A549 (cell line): ENCODE measurements at regions not wholly inside any gene's neighbourhood (a gene's known extent, or its start where the extent isn't known, plus 50 kb on each side); places are given as distances from the start of the nearest gene placed in this dataset.
A peak's percentile ranks its signal among the peaks of the same experiment; 100 is the strongest.

Experiments
- ATAC-seq, 2 experiments: fragments of 200-7000 bp in 1 of 2; fragments of >200 bp in 1 of 2; cut with Nextera tagmentation in 1 of 2; cut with Tn5 transposase in 1 of 2; 3 replicates each; pipeline versions ENCODE4 v1.8.0 to v1.9.1; 2018 to 2020; ENCODE audit warnings: mild to moderate bottlenecking in 1 of 2, moderate library complexity in 1 of 2
- CTCF ChIA-PET: fragments of 300-600 bp; sonication (Branson Sonifier 250); formaldehyde crosslinking; extraction: SDS; loops from one replicate; lab custom pipeline; 2021; ENCODE audit warnings: antibody characterized with exemption, inconsistent platforms; lab: Yijun Ruan, JAX
- POLR2A ChIA-PET: fragments of 350-600 bp; formaldehyde crosslinking; extraction: SDS; loops from one replicate; lab custom pipeline; 2021; ENCODE audit warnings: antibody characterized with exemption, inconsistent platforms; lab: Yijun Ruan, JAX
- DNase-seq, 2 experiments: peaks; one replicate each; pipeline versions ENCODE4 v3.0.0 to v3.0.0-alpha.2; 2011 to 2016; ENCODE audit warnings: low read depth in 1 of 2, low spot score in 1 of 2
- FAIRE-seq: peaks from 2 replicates; lab custom pipeline; 2011; peaks lifted over from hg19 to GRCh38; lab: Jason Lieb, UNC
- H3K27ac ChIP-seq, 2 experiments: fragments of >200 bp; sonication (Bioruptor Twin); formaldehyde crosslinking; 3 replicates each; pipeline ENCODE4 v1.5.1; 2016 to 2017
- H3K4me1 ChIP-seq: fragments of >200 bp; sonication (Bioruptor Twin); formaldehyde crosslinking; 3 replicates; pipeline ENCODE4 v1.6.1; 2016
- H3K4me2 ChIP-seq: fragments of >200 bp; sonication (Bioruptor Twin); formaldehyde crosslinking; 3 replicates; pipeline ENCODE4 v1.6.1; 2016
- H3K4me3 ChIP-seq: fragments of >200 bp; sonication (Bioruptor Twin); formaldehyde crosslinking; 3 replicates; pipeline ENCODE4 v1.5.1; 2016
- H3K9me3 ChIP-seq: fragments of >200 bp; sonication (Bioruptor Twin); formaldehyde crosslinking; 3 replicates; pipeline ENCODE4 v1.6.1; 2016
- BHLHE40 ChIP-seq: IDR thresholded peaks from 2 replicates; pipeline ENCODE4 v1.6.1; 2012; ENCODE audit warnings: low read depth, low read length, inconsistent platforms
- CBX8 ChIP-seq: fragments of 200-600 bp; sonication (generic); IDR thresholded peaks from 2 replicates; pipeline ENCODE4 v1.6.1; 2016
- CEBPB ChIP-seq, 2 experiments: fragments of >200 bp in 1 of 2; sonication (Bioruptor Twin) in 1 of 2; formaldehyde crosslinking in 1 of 2; IDR thresholded peaks; 2 replicates each; pipeline ENCODE4 v1.6.1; 2012 to 2016
- CHD2 ChIP-seq: fragments of 150-350 bp; IDR thresholded peaks from 2 replicates; pipeline ENCODE4 v1.6.1; 2014; ENCODE audit warnings: low read length; ENCODE audit not compliant: partially characterized antibody
- CHD4 ChIP-seq: fragments of 200-600 bp; sonication (generic); IDR thresholded peaks from 2 replicates; pipeline ENCODE4 v1.6.1; 2016; ENCODE audit warnings: antibody characterized with exemption, mild to moderate bottlenecking, borderline replicate concordance
- HDAC2 ChIP-seq: fragments of 200-600 bp; sonication (generic); IDR thresholded peaks from 2 replicates; pipeline ENCODE4 v1.6.1; 2016
- HOXA7 ChIP-seq: fragments of 250-450 bp; sonication (Bioruptor Pico); IDR thresholded peaks from 2 replicates; pipeline ENCODE4 v1.5.0; 2020; ENCODE audit warnings: mild to moderate bottlenecking, moderate library complexity
- JUNB ChIP-seq: fragments of >200 bp; sonication (Bioruptor Twin); formaldehyde crosslinking; IDR thresholded peaks from 2 replicates; pipeline ENCODE4 v1.6.1; 2016
- KDM1A ChIP-seq: fragments of 200-600 bp; sonication (generic); IDR thresholded peaks from 2 replicates; pipeline ENCODE4 v1.6.1; 2016; ENCODE audit warnings: low read depth, mild to moderate bottlenecking
- MYC ChIP-seq: IDR thresholded peaks from 2 replicates; pipeline ENCODE4 v1.6.1; 2012; ENCODE audit warnings: mild to moderate bottlenecking, inconsistent platforms, low read length, improper control_type of control experiment, borderline replicate concordance
- PHF8 ChIP-seq: fragments of 200-600 bp; sonication (generic); IDR thresholded peaks from 2 replicates; pipeline ENCODE4 v1.6.1; 2016; ENCODE audit warnings: low read depth, mild to moderate bottlenecking, antibody characterized with exemption, moderate library complexity, borderline replicate concordance
- POLR2A ChIP-seq: IDR thresholded peaks from 2 replicates; pipeline ENCODE4 v1.6.1; 2012; ENCODE audit warnings: mild to moderate bottlenecking, low read length
- POLR2AphosphoS2 ChIP-seq: conservative IDR thresholded peaks from 2 replicates; pipeline ENCODE4 v1.6.1; 2012; ENCODE audit warnings: low read length, improper control_type of control experiment, inconsistent platforms
- RAD21 ChIP-seq, 2 experiments: fragments of >200 bp in 1 of 2; sonication (Bioruptor Twin) in 1 of 2; formaldehyde crosslinking in 1 of 2; IDR thresholded peaks in 1 of 2; conservative IDR thresholded peaks in 1 of 2; 2 replicates in 1 of 2; 3 replicates in 1 of 2; pipeline ENCODE4 v1.6.1; 2012 to 2018; ENCODE audit warnings: inconsistent platforms in 1 of 2
- RARB ChIP-seq: fragments of 250-450 bp; sonication (Bioruptor Pico); IDR thresholded peaks from 2 replicates; pipeline ENCODE4 v1.8.0; 2021; ENCODE audit warnings: mild to moderate bottlenecking, moderate library complexity
- RFX5 ChIP-seq: fragments of 450-650 bp; IDR thresholded peaks from 2 replicates; pipeline ENCODE4 v1.7.1; 2014; ENCODE audit warnings: antibody characterized with exemption, mild to moderate bottlenecking, moderate library complexity
- SMC3 ChIP-seq: fragments of >200 bp; sonication (Bioruptor Twin); formaldehyde crosslinking; IDR thresholded peaks from 3 replicates; pipeline ENCODE4 v1.6.1; 2018; ENCODE audit warnings: inconsistent platforms
- TP53 ChIP-seq: fragments of 250-450 bp; sonication (Bioruptor Pico); IDR thresholded peaks from 2 replicates; pipeline ENCODE4 v1.5.0; 2021; ENCODE audit warnings: mild to moderate bottlenecking, moderate library complexity
- ZC3H11A ChIP-seq: fragments of 450-650 bp; IDR thresholded peaks from 2 replicates; pipeline ENCODE4 v1.6.1; 2014; ENCODE audit warnings: antibody characterized with exemption, mild to moderate bottlenecking
- ZFP36 ChIP-seq: fragments of 450-650 bp; IDR thresholded peaks from 2 replicates; pipeline ENCODE4 v1.6.1; 2014; ENCODE audit warnings: borderline replicate concordance; ENCODE audit not compliant: partially characterized antibody
- ZNF302 ChIP-seq: fragments of 250-450 bp; sonication (Bioruptor Pico); IDR thresholded peaks from 2 replicates; pipeline ENCODE4 v1.9.0; 2021; ENCODE audit warnings: inconsistent platforms, mild to moderate bottlenecking, moderate library complexity
- WGBS: methylation state at CpG from one replicate; pipeline ENCODE4 v1.1.6; 2017; ENCODE audit errors: missing lambda C conversion rate; 5-methylcytosine and 5-hydroxymethylcytosine counted together
- TF ChIP-seq, protein P1 (sequence below): IDR thresholded peaks from 2 replicates; pipeline ENCODE4 v1.6.1; 2012
- TF ChIP-seq, protein P2 (sequence below): fragments of >200 bp; sonication (Bioruptor Twin); formaldehyde crosslinking; IDR thresholded peaks from 2 replicates; pipeline ENCODE4 v1.6.1; 2016
- TF ChIP-seq, protein P3 (sequence below): fragments of 250-450 bp; sonication (Bioruptor Pico); IDR thresholded peaks from 2 replicates; pipeline ENCODE4 v1.5.0; 2021; ENCODE audit warnings: mild to moderate bottlenecking, moderate library complexity, borderline replicate concordance
- TF ChIP-seq, protein P4 (sequence below): fragments of >200 bp; sonication (Bioruptor Twin); formaldehyde crosslinking; IDR thresholded peaks from 3 replicates; pipeline ENCODE4 v1.6.1; 2016

DNA sequence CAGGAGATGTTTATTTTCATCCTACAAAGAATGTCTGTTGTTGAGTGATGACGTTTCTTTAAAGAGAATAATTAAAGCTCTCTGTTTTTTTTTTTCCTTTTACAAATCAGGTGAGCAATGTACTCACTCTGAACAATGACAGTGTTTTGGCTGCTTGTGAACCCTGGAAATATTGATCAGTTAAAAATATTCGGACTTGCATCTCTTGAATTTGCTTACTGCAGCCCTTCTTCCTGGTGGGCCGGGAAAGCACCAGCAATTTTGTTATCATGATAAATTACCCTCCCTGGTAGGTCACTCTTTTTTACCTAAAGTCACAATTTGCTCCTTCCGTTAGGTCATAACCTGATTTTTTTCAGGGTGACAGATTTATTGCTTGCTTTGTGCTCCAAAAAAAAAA lies 72.3 kb upstream of the NR5A2 start:
- H3K4me2 ChIP-seq = no peak overlapping the region
- no peak for TF ChIP-seq SMC3
- TF ChIP-seq, protein P1, sequence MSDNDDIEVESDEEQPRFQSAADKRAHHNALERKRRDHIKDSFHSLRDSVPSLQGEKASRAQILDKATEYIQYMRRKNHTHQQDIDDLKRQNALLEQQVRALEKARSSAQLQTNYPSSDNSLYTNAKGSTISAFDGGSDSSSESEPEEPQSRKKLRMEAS = no peak
- TF ChIP-seq ZNF302 (CRISPR knock-in tag) = no peak
- no peak for TF ChIP-seq ZC3H11A
- no peak for TF ChIP-seq KDM1A
- no peak for TF ChIP-seq JUNB
- no peak for TF ChIP-seq ZFP36
- TF ChIP-seq HOXA7 (CRISPR knock-in tag) = no peak
- no peak for TF ChIP-seq POLR2AphosphoS2
- TF ChIP-seq RARB (CRISPR knock-in tag) = no peak
- no peak overlapping the region for H3K27ac ChIP-seq
- no peak overlapping the region for H3K4me3 ChIP-seq
- WGBS = 88% methylated on average over 4 of the region's 4 CpGs
- FAIRE-seq (no peak), DNase-seq (no peak), ATAC-seq (no peak)
- H3K4me1 ChIP-seq = no peaks in the 10 kb centered on the region
- H3K9me3 ChIP-seq = 0 out of 3 replicates have a peak, but pooled peaks cover 3% of the 10 kb centered on the region
- ChIA-PET POLR2A (no interaction called here), CTCF (interaction anchor here (0.6 to 1.1 kb wide), 5 partner anchors 26 to 594 kb away, joined by 3 to 5 read pairs (median 3); no protein-coding TSS in a partner anchor)

DNA sequence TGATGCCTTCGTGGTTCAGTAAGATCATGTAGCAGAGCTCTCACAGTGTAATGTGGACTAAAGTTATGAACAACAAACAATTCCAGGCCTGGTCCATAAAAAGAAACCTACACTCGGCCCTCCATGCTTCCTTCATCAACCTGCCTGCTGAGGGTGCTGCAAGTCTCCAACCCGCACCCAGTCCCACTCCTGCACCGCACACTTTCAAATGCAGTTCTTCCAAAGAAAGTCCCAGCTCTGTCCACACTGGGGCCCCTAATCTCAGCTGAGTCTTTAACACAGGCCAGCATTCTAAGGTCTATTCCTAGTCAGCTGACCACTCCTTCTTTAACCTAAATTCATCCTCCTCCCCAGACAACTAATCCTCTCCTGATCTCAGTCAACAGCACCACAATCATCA lies 71.5 kb upstream of the NR5A2 start:
- no peak overlapping the region for H3K27ac ChIP-seq
- no peak overlapping the region for H3K4me2 ChIP-seq
- 0 out of 3 replicates have a peak, but pooled peaks cover 3% of the 10 kb centered on the region for H3K9me3 ChIP-seq
- POLR2A ChIA-PET = no interaction called here
- WGBS = 67% methylated on average over 4 of the region's 4 CpGs
- no peaks in the 10 kb centered on the region for H3K4me1 ChIP-seq
- DNase-seq = peak in 1 of 2 experiments; percentile 43
- H3K4me3 ChIP-seq = no peak overlapping the region
- ATAC-seq = peak in 1 of 2 experiments; percentile 71; a peak in 4 of 6 replicates
- TF ChIP-seq CHD2 (no peak), BHLHE40 (no peak), HDAC2 (no peak), ZFP36 (no peak), ZC3H11A (no peak), TP53 (no peak), CBX8 (no peak), RFX5 (no peak), POLR2A (no peak), RAD21 (conservative IDR thresholded peaks at IDR 0.05 in 1 of 2, IDR thresholded peaks at IDR 0.05 in 1 of 2) (no peak), RARB (CRISPR knock-in tag) (no peak), CEBPB (IDR thresholded peaks at IDR 0.05) (no peak), CHD4 (no peak), SMC3 (no peak), PHF8 (no peak), KDM1A (no peak), MYC (no peak)
- TF ChIP-seq, protein P2, sequence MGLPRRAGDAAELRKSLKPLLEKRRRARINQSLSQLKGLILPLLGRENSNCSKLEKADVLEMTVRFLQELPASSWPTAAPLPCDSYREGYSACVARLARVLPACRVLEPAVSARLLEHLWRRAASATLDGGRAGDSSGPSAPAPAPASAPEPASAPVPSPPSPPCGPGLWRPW = no peak
- TF ChIP-seq, protein P3, sequence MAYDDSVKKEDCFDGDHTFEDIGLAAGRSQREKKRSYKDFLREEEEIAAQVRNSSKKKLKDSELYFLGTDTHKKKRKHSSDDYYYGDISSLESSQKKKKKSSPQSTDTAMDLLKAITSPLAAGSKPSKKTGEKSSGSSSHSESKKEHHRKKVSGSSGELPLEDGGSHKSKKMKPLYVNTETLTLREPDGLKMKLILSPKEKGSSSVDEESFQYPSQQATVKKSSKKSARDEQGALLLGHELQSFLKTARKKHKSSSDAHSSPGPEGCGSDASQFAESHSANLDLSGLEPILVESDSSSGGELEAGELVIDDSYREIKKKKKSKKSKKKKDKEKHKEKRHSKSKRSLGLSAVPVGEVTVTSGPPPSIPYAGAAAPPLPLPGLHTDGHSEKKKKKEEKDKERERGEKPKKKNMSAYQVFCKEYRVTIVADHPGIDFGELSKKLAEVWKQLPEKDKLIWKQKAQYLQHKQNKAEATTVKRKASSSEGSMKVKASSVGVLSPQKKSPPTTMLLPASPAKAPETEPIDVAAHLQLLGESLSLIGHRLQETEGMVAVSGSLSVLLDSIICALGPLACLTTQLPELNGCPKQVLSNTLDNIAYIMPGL (CRISPR knock-in tag) = no peak
- TF ChIP-seq, protein P4, sequence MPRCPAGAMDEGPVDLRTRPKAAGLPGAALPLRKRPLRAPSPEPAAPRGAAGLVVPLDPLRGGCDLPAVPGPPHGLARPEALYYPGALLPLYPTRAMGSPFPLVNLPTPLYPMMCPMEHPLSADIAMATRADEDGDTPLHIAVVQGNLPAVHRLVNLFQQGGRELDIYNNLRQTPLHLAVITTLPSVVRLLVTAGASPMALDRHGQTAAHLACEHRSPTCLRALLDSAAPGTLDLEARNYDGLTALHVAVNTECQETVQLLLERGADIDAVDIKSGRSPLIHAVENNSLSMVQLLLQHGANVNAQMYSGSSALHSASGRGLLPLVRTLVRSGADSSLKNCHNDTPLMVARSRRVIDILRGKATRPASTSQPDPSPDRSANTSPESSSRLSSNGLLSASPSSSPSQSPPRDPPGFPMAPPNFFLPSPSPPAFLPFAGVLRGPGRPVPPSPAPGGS = no peak
- CTCF ChIA-PET = interaction anchor here (0.7 to 1.1 kb wide), 3 partner anchors 11 to 25 kb away, joined by 3 to 5 read pairs (median 3); no protein-coding TSS in a partner anchor
- no peak for FAIRE-seq
